ENCODE measurements at regions not wholly inside any gene's neighbourhood (a gene's known extent, or its start where the extent isn't known, plus 50 kb on each side); places are given as distances from the start of the nearest gene placed in this dataset.
"Not testable (repeated sequence)": the region's sequence is repeated elsewhere in the genome, so short reads cannot be mapped to it uniquely, and the experiment has no call there.

DNA sequence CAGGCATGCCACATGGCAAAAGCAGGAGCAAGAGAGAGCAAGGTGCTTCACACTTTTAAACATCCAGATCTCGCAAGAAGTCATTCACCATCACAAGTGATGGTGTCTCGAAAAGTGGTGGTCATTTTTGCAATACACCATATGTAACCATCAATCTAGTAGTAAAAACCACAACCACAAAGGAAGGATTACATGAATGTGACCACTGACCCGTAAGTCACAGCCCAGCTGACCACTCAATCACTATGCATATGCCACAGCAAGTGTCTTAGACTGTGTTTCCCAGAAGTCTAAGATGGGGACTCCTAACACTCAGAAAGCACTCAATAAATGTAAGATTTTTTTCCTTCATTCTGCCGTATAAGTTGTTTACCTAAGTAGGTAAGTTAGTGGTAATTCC lies 76.9 kb downstream of the FH start:
- Mint-ChIP-seq H3K9me3 (peaks cover 25% of the 10 kb centered on the region), H3K27ac (no peak overlapping the region), H3K27me3 (ENCODE audit: insufficient read depth) (peaks cover 5% of the 10 kb centered on the region), H3K4me3 (no peak overlapping the region), H3K36me3 (ENCODE audit: low read depth) (peaks cover 2% of the 10 kb centered on the region), H3K4me1 (no peaks in the 10 kb centered on the region)
- WGBS, 2 experiments (ENCODE audit: insufficient coverage in 1 of 2, insufficient read length in 1 of 2), result 92 to 100% methylated on average over 2 to 3 of the region's 4 CpGs
- Histone ChIP-seq H3K9ac (ENCODE audit: extremely low read depth, low read length, poor library complexity, severe bottlenecking) (no peak overlapping the region), H3K4me1 (ENCODE audit: control insufficient read depth, insufficient read depth, low read length) (no peaks in the 10 kb centered on the region), H3K9me3 (ENCODE audit: control insufficient read depth, low read length) (peaks cover 8% of the 10 kb centered on the region), H3K4me3 (ENCODE audit: low read length) (no peak overlapping the region), H3K36me3 (ENCODE audit: control insufficient read depth, insufficient read depth, low read length) (no peaks in the 10 kb centered on the region), H3K27ac (ENCODE audit: low read depth, low read length) (no peak overlapping the region), H3K27me3 (ENCODE audit: control insufficient read depth, insufficient read depth, low read length, poor library complexity, severe bottlenecking) (no peaks in the 10 kb centered on the region)
- no peak for TF ChIP-seq CTCF (conservative IDR thresholded peaks at IDR 0.05)
- no peak for DNase-seq

DNA sequence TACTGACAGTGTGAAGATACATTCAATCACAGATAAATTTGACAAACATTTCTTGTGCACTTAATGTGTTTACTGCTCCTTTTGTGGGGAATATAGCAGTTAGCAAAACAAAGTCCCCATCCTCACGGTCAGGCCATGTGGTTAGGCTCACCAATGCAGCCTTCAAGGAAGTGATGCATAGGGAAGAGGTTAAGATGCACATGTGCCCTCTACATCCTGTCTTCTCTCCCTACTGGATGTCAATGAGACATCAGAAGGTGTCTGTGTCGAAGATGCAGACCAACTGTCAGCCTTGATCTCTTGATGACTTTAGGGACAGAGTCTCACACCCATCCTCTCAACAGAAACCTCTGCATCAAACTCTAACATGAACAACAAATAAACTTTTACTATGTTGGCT lies 78.7 kb downstream of the FH start:
- Mint-ChIP-seq H3K9me3 (peaks cover 22% of the 10 kb centered on the region), H3K4me1 (no peaks in the 10 kb centered on the region), H3K36me3 (ENCODE audit: low read depth) (peaks cover 2% of the 10 kb centered on the region), H3K4me3 (no peak overlapping the region), H3K27me3 (ENCODE audit: insufficient read depth) (peaks cover 5% of the 10 kb centered on the region), H3K27ac (no peak overlapping the region)
- WGBS, 2 experiments (ENCODE audit: insufficient coverage in 1 of 2, insufficient read length in 1 of 2), result 95% methylated on average over 2 of the region's 2 CpGs; no CpG with 5 or more reads in 1 of the 2 experiments
- no peak for DNase-seq
- H3K4me3 ChIP-seq (ENCODE audit: low read length), result no peak overlapping the region
- H3K9me3 ChIP-seq (ENCODE audit: control insufficient read depth, low read length), result peaks cover 8% of the 10 kb centered on the region
- no peak overlapping the region for H3K9ac ChIP-seq (ENCODE audit: extremely low read depth, low read length, poor library complexity, severe bottlenecking)
- TF ChIP-seq CTCF (conservative IDR thresholded peaks at IDR 0.05), result no peak
- H3K27ac ChIP-seq (ENCODE audit: low read depth, low read length), result no peak overlapping the region
- no peaks in the 10 kb centered on the region for H3K27me3 ChIP-seq (ENCODE audit: control insufficient read depth, insufficient read depth, low read length, poor library complexity, severe bottlenecking)
- H3K36me3 ChIP-seq (ENCODE audit: control insufficient read depth, insufficient read depth, low read length), result no peaks in the 10 kb centered on the region
- H3K4me1 ChIP-seq (ENCODE audit: control insufficient read depth, insufficient read depth, low read length), result no peaks in the 10 kb centered on the region

DNA sequence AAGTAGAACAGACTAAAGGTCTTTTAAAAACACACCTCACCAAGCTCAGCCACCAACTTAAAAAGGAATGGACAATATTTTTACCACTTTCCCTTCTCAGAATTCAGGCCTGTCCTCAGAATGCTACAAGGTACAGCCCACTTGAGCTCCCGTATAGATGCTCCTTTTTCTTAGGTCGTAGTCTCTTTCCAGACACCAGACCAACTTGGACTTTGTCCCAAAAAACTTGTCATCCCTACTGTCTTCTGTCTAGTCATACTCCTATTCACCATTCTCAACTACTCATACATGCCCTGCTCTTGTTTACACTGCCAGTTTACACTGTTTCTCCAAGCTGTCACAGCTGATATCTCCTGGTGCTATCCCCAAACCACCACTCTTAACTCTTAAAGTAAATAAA lies 80.9 kb downstream of the FH start:
- not testable (repeated sequence) for H3K4me3 ChIP-seq (ENCODE audit: low read length); H3K27ac ChIP-seq (ENCODE audit: low read depth, low read length); H3K4me1 ChIP-seq (ENCODE audit: control insufficient read depth, insufficient read depth, low read length); H3K9me3 ChIP-seq (ENCODE audit: control insufficient read depth, low read length); H3K9ac ChIP-seq (ENCODE audit: extremely low read depth, low read length, poor library complexity, severe bottlenecking); DNase-seq; H3K27ac Mint-ChIP-seq; H3K27me3 Mint-ChIP-seq (ENCODE audit: insufficient read depth); H3K4me1 Mint-ChIP-seq; H3K27me3 ChIP-seq (ENCODE audit: control insufficient read depth, insufficient read depth, low read length, poor library complexity, severe bottlenecking); H3K4me3 Mint-ChIP-seq; H3K36me3 ChIP-seq (ENCODE audit: control insufficient read depth, insufficient read depth, low read length)
- Mint-ChIP-seq H3K36me3 (ENCODE audit: low read depth) (peaks cover 14% of the 10 kb centered on the region), H3K9me3 (peaks cover 27% of the 10 kb centered on the region)
- 97 to 100% methylated on average over 2 of the region's 2 CpGs for WGBS, 2 experiments (ENCODE audit: insufficient coverage in 1 of 2, insufficient read length in 1 of 2)

GRCh38 chr1:241432241-241432640 lies 75.2 kb upstream of the RGS7 start:
- no peak overlapping the region for H3K9ac ChIP-seq (ENCODE audit: extremely low read depth, low read length, poor library complexity, severe bottlenecking)
- no peak overlapping the region for H3K27ac ChIP-seq (ENCODE audit: low read depth, low read length)
- no peak for TF ChIP-seq CTCF (conservative IDR thresholded peaks at IDR 0.05)
- Mint-ChIP-seq H3K27ac (no peak overlapping the region), H3K36me3 (ENCODE audit: low read depth) (peaks cover 39% of the 10 kb centered on the region), H3K4me3 (no peak overlapping the region), H3K27me3 (ENCODE audit: insufficient read depth) (peaks cover 3% of the 10 kb centered on the region), H3K4me1 (no peaks in the 10 kb centered on the region), H3K9me3 (peaks cover 78% of the 10 kb centered on the region)
- no peak overlapping the region for H3K4me3 ChIP-seq (ENCODE audit: low read length)
- no peaks in the 10 kb centered on the region for H3K4me1 ChIP-seq (ENCODE audit: control insufficient read depth, insufficient read depth, low read length)
- no peak for DNase-seq
- H3K9me3 ChIP-seq (ENCODE audit: control insufficient read depth, low read length), result peaks cover 21% of the 10 kb centered on the region
- H3K36me3 ChIP-seq (ENCODE audit: control insufficient read depth, insufficient read depth, low read length), result no peaks in the 10 kb centered on the region
- H3K27me3 ChIP-seq (ENCODE audit: control insufficient read depth, insufficient read depth, low read length, poor library complexity, severe bottlenecking), result no peaks in the 10 kb centered on the region
- WGBS, 2 experiments (ENCODE audit: insufficient coverage in 1 of 2, insufficient read length in 1 of 2), result 94 to 98% methylated on average over 2 to 4 of the region's 4 CpGs

- Mint-ChIP-seq H3K27me3 (ENCODE audit: insufficient read depth) (peaks cover 38% of the 10 kb centered on the region), H3K9me3 (peaks cover 32% of the 10 kb centered on the region), H3K4me3 (peak overlapping the region; percentile 53)
- H3K36me3 Mint-ChIP-seq (ENCODE audit: low read depth); H3K4me3 ChIP-seq (ENCODE audit: low read length); H3K4me1 Mint-ChIP-seq; H3K27ac ChIP-seq (ENCODE audit: low read depth, low read length); H3K4me1 ChIP-seq (ENCODE audit: control insufficient read depth, insufficient read depth, low read length); DNase-seq; H3K36me3 ChIP-seq (ENCODE audit: control insufficient read depth, insufficient read depth, low read length); H3K27ac Mint-ChIP-seq; H3K9ac ChIP-seq (ENCODE audit: extremely low read depth, low read length, poor library complexity, severe bottlenecking); H3K9me3 ChIP-seq (ENCODE audit: control insufficient read depth, low read length): not testable (repeated sequence)
- peaks cover 24% of the 10 kb centered on the region for H3K27me3 ChIP-seq (ENCODE audit: control insufficient read depth, insufficient read depth, low read length, poor library complexity, severe bottlenecking)
- 83 to 100% methylated on average over 1 to 4 of the region's 4 CpGs for WGBS, 2 experiments (ENCODE audit: insufficient coverage in 1 of 2, insufficient read length in 1 of 2)
Measured at GRCh38 chr1:241425091-241425490, 68.1 kb upstream of the RGS7 start.
